ENCODE measurements at regions not wholly inside any gene's neighbourhood (a gene's known extent, or its start where the extent isn't known, plus 50 kb on each side); places are given as distances from the start of the nearest gene placed in this dataset.

- TF ChIP-seq CTCF (conservative IDR thresholded peaks at IDR 0.05 in 1 of 2, IDR thresholded peaks at IDR 0.05 in 1 of 2; ENCODE audit: low read depth in 1 of 2, low read length in 2 of 2) (no peak), EZH2 (IDR thresholded peaks at IDR 0.05; ENCODE audit: low read length, missing control alignments) (no peak)
These were observed 82.3 kb downstream of the RASSF10 start for GRCh38 chr11:13091373-13091772.

Data from fibroblast of lung (primary cell).